DMS53 treated with DMSO at 0.1 percent for 48 hours (cell line): ENCODE measurements at regions not wholly inside any gene's neighbourhood (a gene's known extent, or its start where the extent isn't known, plus 50 kb on each side); places are given as distances from the start of the nearest gene placed in this dataset.

ENCODE experiments used
- DNase-seq: peaks from one replicate; lab custom pipeline; 2025; ENCODE audit not compliant: unreplicated experiment; lab: John Stamatoyannopoulos, UW

DNA sequence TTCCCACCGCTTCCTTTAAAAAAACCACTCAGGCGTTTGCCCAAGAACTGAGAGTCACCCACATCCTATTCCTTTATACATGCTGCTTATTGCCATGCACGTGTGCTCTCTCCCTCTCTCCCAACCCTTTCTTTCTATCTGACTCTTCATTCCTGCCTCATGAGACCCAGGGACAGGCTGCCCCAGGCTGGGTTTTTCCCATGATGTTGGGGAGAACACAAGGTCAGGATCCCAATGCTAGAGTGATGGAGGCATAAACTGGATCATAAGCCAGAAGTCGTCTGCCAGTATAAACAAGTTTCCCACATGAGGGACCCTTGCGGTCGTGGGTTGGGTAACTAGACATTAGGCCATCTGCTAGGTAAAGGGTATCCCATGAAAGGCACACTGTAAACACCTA lies 64.9 kb downstream of the CD2 start:
- no peak for DNase-seq

DNA sequence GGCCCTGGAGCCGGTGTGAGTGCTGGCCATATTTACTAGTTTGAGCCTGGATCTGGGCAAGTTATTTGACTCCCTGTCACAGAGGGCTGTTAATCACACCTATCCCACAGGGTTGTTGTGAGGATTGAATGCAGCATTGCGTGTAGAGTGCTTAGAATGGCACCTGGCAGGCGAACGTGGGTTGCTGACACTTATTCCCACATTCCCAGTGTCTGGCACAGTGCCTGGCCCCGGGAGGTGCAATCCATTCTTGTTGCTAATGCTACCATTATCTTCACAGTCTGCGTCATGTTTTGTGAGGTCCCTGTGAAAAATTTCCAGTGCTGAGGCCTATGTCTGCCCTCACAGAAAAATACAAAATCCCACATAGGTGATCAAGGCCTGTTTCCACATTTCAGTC lies 66.1 kb downstream of the CD2 start:
- no peak for DNase-seq

- no peak for DNase-seq
These were observed 67.5 kb downstream of the CD2 start for GRCh38 chr1:116821763-116822162.

DNA sequence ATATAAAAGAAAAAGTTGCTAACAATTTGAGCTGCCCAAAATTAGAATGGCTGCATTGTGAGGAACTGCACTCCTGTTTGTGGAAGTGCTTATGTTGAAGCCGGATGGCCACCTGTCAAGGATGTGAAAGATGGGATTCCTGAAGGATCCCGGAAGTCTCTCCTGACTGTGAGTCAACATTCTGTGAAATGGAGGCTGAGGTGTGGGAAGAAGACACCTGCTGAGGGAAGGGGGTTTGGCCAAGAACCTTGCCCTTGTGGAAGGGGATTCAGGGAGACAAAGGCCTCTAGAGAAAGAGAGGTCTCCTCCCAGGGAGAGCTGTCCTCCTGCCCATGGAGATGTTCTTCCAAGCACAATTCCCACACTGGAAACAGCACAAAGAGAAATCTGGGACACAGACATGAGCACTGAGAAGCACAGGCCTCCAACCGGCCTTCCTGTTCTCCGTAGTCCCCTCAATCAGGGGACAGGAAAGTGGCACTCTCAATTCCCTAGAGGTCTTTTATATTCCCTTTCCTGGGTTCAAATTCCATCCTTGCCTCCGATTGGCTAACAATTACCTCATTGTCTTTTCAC lies 70.5 kb downstream of the CD2 start:
- no peak for DNase-seq

DNA sequence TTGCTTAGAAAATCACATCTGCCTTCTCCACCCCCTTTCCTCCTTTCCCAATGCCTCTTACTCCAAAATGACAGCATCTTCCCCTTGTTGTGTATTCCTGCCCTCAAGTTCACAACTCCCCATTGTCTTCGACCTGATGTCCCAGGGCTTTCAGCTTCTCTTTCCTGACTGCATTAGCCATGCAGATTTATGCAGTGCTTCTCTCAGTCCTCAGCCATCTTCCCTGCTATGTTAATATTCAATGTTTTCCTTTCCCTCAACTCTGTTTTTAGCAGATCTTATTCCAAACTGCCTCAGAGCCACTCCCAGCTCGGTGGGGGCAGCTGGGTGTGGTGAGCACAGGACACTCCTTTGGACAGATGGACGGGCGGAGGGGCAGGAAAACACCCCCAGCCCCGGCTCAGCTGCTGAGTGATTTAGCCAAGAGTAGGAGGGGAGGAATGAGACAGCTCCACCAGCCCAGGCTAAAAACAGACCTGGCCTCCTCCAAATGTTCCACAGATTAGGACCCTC lies 71.0 kb downstream of the CD2 start:
- DNase-seq: no peak

GRCh38 chr1:116825720-116826438 lies 71.6 kb downstream of the CD2 start:
- DNase-seq: no peak

DNA sequence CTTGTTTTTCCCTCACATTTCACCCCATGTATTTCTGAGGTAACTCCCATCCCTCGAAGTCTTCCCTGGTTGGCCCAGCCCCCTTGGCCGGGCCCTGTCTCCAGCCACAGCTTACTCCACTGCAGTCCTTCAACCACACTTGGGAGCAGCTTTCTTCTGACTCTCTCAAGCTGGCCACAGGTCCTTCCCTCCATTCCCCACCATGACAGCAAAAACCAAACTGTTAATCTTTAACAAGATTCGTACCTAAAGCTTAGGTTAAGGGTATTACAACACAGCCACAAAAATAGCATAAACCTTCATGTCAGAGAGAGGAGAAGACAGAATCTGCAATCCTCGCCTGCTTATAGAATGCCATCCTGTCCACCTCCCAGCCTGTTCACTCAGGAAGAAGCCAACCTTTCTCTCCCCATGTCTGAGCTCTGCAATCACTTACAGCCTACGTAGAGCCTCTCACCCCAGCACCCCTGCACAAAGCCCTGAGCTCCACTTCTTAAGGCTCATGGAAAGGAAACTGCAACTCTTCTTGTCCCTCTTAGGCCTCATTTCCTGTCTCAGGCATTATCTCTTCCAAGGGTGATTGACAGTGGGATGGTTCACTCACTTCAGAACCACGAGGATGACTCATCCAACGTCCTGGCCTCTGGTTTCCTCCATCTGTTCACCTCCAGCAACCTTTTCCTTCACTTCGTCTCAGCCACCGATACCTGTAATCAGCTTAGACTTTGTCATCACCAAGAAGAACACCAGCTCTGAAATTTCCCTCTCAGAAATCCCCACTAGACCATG lies 72.8 kb downstream of the CD2 start:
- peak; percentile 69 for DNase-seq

DNA sequence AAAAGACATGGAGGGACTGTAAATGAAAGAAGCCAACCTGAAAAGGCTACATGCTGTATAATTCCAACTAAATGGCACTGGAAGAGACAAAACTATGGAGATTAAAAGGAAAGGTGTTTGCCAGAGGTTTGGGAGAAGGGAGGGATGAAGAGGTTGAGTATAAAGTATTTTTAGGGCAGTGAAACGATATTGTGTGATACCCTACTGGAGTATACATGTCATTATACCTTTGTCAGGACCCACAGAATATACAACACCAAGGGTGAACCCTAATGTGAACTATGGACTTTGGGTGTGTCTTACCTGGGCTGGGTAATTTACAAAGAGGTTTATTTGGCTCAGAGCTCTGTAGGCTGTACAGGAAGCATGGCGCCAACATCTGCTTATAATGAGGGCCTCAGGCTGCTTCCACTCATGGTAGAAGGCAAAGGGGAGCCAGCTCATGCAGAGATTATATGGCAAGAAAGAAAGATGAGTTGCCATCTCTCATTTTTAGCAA lies 73.4 kb downstream of the CD2 start:
- no peak for DNase-seq

DNA sequence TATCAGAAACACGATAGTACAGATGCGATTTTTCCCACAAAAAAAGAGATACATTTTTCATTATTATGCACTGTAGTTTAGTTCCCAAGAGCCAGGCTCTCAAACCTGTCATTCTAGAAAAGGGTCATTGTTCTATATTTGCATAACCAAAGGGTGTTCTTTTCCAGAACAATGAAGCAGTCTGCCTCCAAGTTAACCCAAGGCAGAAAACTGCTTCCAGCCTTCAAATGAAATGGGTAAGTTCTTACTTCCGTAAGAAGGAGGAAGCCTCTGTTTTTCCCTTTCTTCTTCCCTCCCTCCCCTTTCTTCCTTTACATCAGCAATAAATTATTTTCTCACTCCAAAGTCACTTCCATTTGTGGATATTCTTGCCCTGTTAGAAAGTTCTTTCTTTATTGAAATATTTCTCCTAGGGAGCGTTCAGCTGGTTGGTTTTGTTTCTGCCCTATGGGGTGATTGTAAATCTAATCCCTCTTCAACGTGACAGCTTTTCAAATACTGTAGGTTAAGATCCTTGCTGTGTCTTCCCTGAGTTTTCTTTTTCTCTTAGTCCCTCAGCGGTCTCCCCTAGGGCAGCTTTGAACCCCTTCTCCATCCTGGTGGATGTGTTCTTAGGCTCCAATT lies 77.3 kb upstream of the PTGFRN start:
- DNase-seq: no peak

DNA sequence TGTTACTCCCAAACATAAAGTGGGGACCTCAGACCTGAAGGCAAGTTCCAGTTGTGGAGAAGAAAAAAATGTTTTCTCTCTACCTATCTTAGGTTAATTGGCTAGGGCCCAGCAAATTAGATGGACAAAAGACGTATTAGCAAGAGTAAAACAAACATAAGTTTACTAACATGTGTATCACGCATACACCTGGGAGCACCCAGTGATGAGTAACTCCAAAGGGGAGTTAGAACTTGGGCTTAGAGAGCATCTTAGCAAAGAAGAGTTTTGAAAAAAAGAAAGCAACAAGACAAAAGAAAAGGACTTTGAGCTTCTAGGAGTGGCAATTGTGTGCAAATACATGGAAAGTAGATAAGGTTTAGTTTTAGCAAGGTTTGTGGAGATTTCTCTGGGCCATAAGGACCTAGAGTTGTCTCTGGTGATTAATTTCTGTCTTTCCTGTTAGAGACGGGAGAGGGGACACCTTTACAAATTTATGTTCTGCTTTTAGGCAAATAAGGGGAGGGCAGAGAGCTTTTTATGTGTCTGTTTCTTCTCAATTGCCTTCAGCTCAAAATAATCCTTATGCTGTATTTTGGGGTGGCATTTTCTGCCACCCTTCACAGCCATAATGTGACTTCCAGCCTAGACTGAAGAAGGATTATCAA lies 76.7 kb upstream of the PTGFRN start:
- no peak for DNase-seq

DNA sequence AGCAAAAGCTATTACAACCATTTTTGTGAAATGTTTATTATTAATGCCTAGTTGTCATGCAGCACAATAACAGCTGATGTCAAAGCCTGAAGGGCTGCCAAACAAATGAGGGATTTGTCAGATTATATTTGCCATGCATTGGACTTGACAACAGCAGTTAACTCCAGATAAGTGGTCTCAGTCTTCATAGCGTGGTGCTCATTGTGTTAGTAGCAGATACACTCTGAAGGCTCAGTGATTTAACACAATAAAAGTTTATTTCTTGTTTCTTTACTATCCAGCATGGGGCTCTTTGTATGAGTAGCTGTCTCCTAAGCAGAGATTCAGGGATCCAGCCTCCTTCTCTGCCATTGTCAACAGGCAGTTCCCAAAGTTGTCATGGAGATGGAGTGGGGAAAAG lies 76.0 kb upstream of the PTGFRN start:
- no peak for DNase-seq

DNA sequence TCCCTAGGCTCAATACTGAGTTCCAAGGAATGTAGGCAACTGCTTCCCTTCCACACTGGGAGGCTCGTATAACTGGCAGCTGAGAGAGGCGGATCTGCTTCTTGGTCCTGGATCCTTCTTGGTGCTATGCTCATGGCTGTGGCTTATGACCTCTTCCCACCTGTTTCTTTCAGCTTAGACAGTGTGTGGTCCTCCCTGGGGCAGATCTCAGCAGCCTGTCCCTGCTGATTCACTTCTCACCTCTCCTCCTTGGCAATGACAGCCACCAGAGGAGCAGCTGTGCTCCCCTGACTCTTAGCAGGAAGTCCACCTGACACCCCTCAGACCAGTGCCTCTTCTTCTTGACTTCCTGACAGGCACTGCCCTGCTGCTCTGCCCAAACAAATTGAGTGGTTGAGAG lies 75.1 kb upstream of the PTGFRN start:
- no peak for DNase-seq

DNA sequence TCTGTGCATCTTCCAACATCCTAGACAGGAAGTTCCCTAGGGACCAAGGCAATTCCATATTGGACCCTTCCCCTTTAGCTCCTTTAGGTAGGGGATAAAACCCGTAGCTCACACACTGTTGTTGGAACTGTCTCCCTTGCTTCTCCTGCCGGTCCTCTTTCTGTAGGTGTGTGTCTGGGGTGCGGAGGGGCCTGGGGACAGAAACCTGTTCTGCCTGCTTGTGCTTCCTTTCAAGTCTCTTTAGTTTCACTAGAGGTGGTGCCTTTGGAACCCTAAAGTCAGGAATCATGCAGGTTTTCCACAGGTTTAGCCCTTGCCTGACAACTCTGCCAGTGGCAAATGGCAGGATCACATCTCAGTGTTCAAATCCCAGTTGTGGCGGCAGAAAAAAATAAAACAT lies 74.6 kb upstream of the PTGFRN start:
- no peak for DNase-seq

- no peak for DNase-seq
These were observed 73.6 kb upstream of the PTGFRN start for GRCh38 chr1:116836099-116836498.

DNA sequence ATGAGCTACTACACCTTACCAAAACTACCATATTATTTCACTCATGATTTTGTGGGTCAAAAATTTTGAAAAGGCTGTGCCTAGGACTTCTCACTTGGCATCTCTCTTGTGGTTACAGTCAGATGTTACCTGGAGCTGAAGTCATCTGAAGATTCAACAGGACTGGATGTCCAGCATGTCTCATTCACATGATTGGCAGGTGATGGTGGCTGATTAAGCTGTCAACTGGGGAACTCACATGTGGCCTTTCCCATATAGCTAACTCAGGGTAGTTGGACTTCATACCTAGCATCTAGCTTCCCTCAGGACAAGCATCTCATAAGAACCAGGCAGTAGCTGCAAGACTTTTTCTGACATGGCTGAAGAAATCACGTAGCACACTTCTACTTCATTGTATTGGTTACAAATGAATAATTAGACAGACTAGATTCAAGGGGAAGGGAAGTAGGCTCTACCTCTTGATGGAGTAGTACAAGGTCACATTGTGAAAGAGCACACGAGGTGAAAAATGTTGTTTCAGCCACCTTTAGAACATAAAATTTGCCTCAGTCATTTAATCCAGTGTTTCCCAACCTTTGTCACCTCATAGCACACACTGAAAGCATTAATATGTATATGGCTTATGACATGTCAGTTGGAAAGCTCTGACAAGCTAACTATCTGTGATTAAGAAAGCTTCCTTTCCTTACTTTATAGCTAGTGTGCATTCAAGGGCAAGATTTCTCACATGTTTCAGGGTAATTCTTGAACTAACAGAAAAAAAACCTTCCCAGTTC lies 68.0 kb upstream of the PTGFRN start:
- DNase-seq: no peak

GRCh38 chr1:116842654-116843053 lies 67.1 kb upstream of the PTGFRN start:
- DNase-seq: no peak

DNA sequence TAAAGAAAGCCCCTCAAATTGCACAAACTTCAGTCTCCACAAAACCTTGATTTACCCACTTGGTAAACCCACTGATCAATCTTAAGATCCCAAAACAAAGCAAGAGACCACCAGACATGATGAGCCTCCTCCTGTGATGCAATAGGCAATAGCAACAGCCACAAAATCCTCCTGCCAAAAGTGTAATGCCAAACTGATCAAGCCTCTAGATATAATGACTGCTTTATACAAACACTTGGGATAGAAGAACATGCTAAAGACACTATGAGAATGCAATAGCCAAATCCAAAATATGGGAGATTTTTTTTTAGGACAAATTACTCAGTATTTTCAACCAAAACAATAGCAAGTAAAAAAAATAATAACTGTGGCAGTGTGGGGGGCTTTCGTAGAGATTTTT lies 64.9 kb upstream of the PTGFRN start:
- DNase-seq: no peak

DNA sequence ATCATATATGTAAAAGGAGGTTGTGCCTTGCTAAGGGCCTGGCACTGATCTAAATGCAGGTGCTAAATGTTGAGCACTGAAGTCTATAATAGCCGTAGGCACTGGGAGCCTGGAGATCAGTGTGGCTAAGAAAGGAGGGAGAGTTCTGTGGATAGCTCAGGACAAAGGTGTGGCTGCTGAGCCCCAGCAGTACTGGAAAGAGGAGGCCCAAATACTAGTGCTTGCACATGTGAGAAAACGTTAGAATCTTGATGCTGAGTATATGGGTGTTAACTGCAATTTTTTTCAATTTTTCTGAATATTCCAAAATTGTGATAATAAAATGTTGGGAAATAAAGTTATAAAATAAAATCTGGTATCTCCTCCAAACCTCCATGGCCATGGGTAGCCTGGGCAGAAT lies 62.5 kb upstream of the PTGFRN start:
- no peak for DNase-seq

DNA sequence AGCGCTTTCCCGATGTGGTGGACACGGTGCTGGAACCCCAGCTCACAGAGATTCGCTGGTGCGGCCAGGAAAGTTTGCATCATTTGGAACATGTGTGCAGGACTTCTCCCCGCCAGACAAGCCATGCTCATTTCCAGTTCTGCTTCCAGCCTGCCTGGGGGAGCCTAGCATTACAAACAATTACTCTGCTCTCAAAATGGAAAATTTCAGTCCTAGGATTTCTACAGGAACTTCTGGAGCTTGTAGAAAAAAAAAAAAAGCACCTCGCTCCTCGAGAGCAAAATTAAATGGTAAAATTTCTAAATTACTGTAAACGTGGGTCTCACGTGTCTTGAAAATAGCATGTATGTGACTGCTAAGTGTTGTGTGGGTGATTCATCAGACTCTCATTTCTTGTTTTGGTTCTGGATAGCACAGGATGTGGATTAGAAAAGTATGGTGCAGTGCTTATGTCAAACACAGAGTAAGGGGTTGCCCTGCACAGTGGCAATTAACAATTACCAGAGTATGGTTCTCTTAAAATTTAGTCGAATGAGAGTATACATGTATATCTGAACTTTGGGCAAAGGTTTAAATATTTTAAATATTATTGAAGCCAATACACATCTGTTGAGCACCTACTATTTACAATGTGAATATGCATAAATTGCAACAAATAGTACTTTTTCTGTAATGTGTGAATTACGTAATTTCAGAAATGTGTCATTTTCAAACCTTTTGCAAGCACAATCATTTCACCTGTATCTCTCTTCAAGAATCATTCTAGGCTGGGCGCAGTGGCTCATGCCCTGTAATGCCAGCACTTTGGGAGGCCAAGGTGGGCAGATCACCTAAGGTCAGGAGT lies 61.8 kb upstream of the PTGFRN start:
- no peak for DNase-seq
